ENCODE measurements at regions not wholly inside any gene's neighbourhood (a gene's known extent, or its start where the extent isn't known, plus 50 kb on each side); places are given as distances from the start of the nearest gene placed in this dataset.

- TF ChIP-seq ZNF529 (tag by site-specific recombination; IDR thresholded peaks at IDR 0.05; ENCODE audit: insufficient replicate concordance) = no peak
- H3K36me3 ChIP-seq (ENCODE audit: control insufficient read depth in 2 of 2, insufficient read depth in 1 of 2, low read length in 2 of 2) = no peaks in the 10 kb centered on the region
- H3K4me3 ChIP-seq (ENCODE audit: low read depth, low read length) = no peak overlapping the region
- no peak overlapping the region for H3K27ac ChIP-seq (ENCODE audit: extremely low read depth, low read depth, low read length)
- H3K4me1 ChIP-seq (ENCODE audit: control insufficient read depth, insufficient read depth, low read length) = no peaks in the 10 kb centered on the region
- CTCF ChIA-PET = no interaction called here
- POLR2A ChIA-PET = no interaction called here
- H3K9me3 ChIP-seq (ENCODE audit: control insufficient read depth, insufficient read depth, low read depth, low read length) = no peaks in the 10 kb centered on the region
These were observed 127.2 kb upstream of the THSD7B start for GRCh38 chr2:136638193-136638592.

- ChIA-PET CTCF (no interaction called here), POLR2A (no interaction called here)
- Histone ChIP-seq H3K27ac (ENCODE audit: extremely low read depth, low read depth, low read length) (no peak overlapping the region), H3K4me3 (ENCODE audit: low read depth, low read length) (no peak overlapping the region), H3K36me3 (ENCODE audit: control insufficient read depth in 2 of 2, insufficient read depth in 1 of 2, low read length in 2 of 2) (no peaks in the 10 kb centered on the region), H3K9me3 (ENCODE audit: control insufficient read depth, insufficient read depth, low read depth, low read length) (no peaks in the 10 kb centered on the region), H3K4me1 (ENCODE audit: control insufficient read depth, insufficient read depth, low read length) (no peaks in the 10 kb centered on the region)
- TF ChIP-seq ZXDB (tag by site-specific recombination; IDR thresholded peaks at IDR 0.05) (no peak), SP2 (tag by site-specific recombination; IDR thresholded peaks at IDR 0.05) (no peak), PRDM1 (tag by site-specific recombination; IDR thresholded peaks at IDR 0.05) (no peak), ZNF843 (tag by site-specific recombination; IDR thresholded peaks at IDR 0.05) (no peak), ZNF473 (tag by site-specific recombination; IDR thresholded peaks at IDR 0.05) (no peak), GFI1B (tag by site-specific recombination; IDR thresholded peaks at IDR 0.05) (no peak), ZNF571 (tag by site-specific recombination; IDR thresholded peaks at IDR 0.05) (no peak), ZNF426 (tag by site-specific recombination; IDR thresholded peaks at IDR 0.05) (no peak), ZNF629 (tag by site-specific recombination; IDR thresholded peaks at IDR 0.05) (no peak), MEIS1 (CRISPR knock-in tag; IDR thresholded peaks at IDR 0.05; ENCODE audit: borderline replicate concordance) (no peak), ZFHX2 (tag by site-specific recombination; conservative IDR thresholded peaks at IDR 0.05) (no peak), REPIN1 (tag by site-specific recombination; IDR thresholded peaks at IDR 0.05; ENCODE audit: low read depth) (no peak), HOXC10 (CRISPR knock-in tag; IDR thresholded peaks at IDR 0.05) (no peak), ZNF639 (tag by site-specific recombination; IDR thresholded peaks at IDR 0.05) (no peak), ZNF530 (tag by site-specific recombination; IDR thresholded peaks at IDR 0.05; ENCODE audit: low read depth) (no peak)
- TF ChIP-seq, protein P1, sequence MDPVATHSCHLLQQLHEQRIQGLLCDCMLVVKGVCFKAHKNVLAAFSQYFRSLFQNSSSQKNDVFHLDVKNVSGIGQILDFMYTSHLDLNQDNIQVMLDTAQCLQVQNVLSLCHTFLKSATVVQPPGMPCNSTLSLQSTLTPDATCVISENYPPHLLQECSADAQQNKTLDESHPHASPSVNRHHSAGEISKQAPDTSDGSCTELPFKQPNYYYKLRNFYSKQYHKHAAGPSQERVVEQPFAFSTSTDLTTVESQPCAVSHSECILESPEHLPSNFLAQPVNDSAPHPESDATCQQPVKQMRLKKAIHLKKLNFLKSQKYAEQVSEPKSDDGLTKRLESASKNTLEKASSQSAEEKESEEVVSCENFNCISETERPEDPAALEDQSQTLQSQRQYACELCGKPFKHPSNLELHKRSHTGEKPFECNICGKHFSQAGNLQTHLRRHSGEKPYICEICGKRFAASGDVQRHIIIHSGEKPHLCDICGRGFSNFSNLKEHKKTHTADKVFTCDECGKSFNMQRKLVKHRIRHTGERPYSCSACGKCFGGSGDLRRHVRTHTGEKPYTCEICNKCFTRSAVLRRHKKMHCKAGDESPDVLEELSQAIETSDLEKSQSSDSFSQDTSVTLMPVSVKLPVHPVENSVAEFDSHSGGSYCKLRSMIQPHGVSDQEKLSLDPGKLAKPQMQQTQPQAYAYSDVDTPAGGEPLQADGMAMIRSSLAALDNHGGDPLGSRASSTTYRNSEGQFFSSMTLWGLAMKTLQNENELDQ (tag by site-specific recombination; IDR thresholded peaks at IDR 0.05; ENCODE audit: low read depth) = no peak
These were observed 127.9 kb upstream of the THSD7B start for GRCh38 chr2:136637402-136637801.

DNA sequence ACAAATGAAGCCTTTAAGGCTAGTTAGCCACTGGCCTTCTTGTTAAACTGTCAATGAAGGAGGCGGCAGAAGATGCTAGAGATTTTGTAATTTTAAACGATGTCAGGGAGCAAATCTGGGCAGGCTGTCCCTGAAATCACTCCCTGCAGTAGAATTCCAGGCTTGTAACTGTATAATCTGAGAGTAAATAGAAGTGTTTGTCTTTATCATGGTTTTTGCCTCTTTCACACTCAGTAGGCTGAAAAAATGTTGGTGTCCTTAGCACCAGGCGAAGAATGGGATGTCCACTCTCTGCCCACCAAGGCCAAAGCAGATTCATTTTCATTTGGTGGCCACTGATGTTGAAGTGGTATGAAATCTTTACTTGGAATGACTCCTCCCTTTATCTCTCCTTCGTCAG, 136.9 kb upstream of the THSD7B start:
- Histone ChIP-seq H3K36me3 (ENCODE audit: control insufficient read depth in 2 of 2, insufficient read depth in 1 of 2, low read length in 2 of 2) (no peaks in the 10 kb centered on the region), H3K9me3 (ENCODE audit: control insufficient read depth, insufficient read depth, low read depth, low read length) (no peaks in the 10 kb centered on the region), H3K4me3 (ENCODE audit: low read depth, low read length) (no peak overlapping the region), H3K4me1 (ENCODE audit: control insufficient read depth, insufficient read depth, low read length) (no peaks in the 10 kb centered on the region), H3K27ac (ENCODE audit: extremely low read depth, low read depth, low read length) (no peak overlapping the region)
- ChIA-PET POLR2A (no interaction called here), CTCF (no interaction called here)
- TF ChIP-seq SP3 (tag by site-specific recombination; IDR thresholded peaks at IDR 0.05) = no peak
- TF ChIP-seq, protein P2, sequence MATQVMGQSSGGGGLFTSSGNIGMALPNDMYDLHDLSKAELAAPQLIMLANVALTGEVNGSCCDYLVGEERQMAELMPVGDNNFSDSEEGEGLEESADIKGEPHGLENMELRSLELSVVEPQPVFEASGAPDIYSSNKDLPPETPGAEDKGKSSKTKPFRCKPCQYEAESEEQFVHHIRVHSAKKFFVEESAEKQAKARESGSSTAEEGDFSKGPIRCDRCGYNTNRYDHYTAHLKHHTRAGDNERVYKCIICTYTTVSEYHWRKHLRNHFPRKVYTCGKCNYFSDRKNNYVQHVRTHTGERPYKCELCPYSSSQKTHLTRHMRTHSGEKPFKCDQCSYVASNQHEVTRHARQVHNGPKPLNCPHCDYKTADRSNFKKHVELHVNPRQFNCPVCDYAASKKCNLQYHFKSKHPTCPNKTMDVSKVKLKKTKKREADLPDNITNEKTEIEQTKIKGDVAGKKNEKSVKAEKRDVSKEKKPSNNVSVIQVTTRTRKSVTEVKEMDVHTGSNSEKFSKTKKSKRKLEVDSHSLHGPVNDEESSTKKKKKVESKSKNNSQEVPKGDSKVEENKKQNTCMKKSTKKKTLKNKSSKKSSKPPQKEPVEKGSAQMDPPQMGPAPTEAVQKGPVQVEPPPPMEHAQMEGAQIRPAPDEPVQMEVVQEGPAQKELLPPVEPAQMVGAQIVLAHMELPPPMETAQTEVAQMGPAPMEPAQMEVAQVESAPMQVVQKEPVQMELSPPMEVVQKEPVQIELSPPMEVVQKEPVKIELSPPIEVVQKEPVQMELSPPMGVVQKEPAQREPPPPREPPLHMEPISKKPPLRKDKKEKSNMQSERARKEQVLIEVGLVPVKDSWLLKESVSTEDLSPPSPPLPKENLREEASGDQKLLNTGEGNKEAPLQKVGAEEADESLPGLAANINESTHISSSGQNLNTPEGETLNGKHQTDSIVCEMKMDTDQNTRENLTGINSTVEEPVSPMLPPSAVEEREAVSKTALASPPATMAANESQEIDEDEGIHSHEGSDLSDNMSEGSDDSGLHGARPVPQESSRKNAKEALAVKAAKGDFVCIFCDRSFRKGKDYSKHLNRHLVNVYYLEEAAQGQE (tag by site-specific recombination; IDR thresholded peaks at IDR 0.05) = no peak
- no peak for TF ChIP-seq ZNF341 (tag by site-specific recombination; IDR thresholded peaks at IDR 0.05; ENCODE audit: low read depth)
- no peak for TF ChIP-seq SALL2 (tag by site-specific recombination; IDR thresholded peaks at IDR 0.05; ENCODE audit: borderline replicate concordance)
- no peak for TF ChIP-seq ZBTB8A (tag by site-specific recombination; IDR thresholded peaks at IDR 0.05)
- TF ChIP-seq ZNF610 (tag by site-specific recombination; IDR thresholded peaks at IDR 0.05; ENCODE audit: borderline replicate concordance) = no peak
- TF ChIP-seq BCL11B (tag by site-specific recombination; IDR thresholded peaks at IDR 0.05; ENCODE audit: low read depth) = no peak
- TF ChIP-seq ZNF785 (tag by site-specific recombination; IDR thresholded peaks at IDR 0.05) = no peak
- no peak for TF ChIP-seq ZNF37A (tag by site-specific recombination; IDR thresholded peaks at IDR 0.05)
- no peak for TF ChIP-seq ZNF266 (tag by site-specific recombination; IDR thresholded peaks at IDR 0.05; ENCODE audit: low read depth)
- no peak for TF ChIP-seq ZNF626 (tag by site-specific recombination; IDR thresholded peaks at IDR 0.05)
